GM19025 (cell line): ENCODE measurements at regions not wholly inside any gene's neighbourhood (a gene's known extent, or its start where the extent isn't known, plus 50 kb on each side); places are given as distances from the start of the nearest gene placed in this dataset.
"Not testable (repeated sequence)": the region's sequence is repeated elsewhere in the genome, so short reads cannot be mapped to it uniquely, and the experiment has no call there.

Experiments used
- ATAC-seq: cut with Tn5 transposase; IDR thresholded peaks from one replicate; pipeline ENCODE4 v1.9.1; 2021; ENCODE audit warnings: mild to moderate bottlenecking, low read depth, moderate library complexity; ENCODE audit not compliant: unreplicated experiment

GRCh38 chr12:84089356-84089755, 823.2 kb downstream of the SLC6A15 start:
- no peak for ATAC-seq

DNA sequence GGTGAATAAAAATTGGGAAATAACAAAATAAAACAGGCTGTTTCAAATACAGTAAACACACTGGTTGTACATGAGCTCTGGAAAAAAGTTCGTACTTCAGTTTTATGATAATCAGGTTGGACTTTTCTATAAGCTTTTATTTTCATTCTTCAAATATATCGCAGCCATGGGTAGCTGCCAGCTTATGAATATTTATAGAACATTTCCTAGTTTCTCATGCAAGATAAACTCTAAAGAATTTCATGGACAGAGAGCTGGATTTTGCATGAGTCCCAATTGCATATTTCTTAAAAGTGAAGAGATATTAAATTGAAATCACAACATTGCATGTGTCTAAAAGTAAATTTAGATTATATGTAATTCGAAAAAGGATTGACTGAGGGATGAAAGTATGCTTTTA, 827.6 kb downstream of the SLC6A15 start:
- ATAC-seq = no peak

GRCh38 chr12:84079626-84080025, 833.0 kb downstream of the SLC6A15 start:
- no peak for ATAC-seq

GRCh38 chr12:84077679-84078078, 834.9 kb downstream of the SLC6A15 start:
- no peak for ATAC-seq

- no peak for ATAC-seq
These were observed 836.6 kb downstream of the SLC6A15 start for GRCh38 chr12:84075991-84076390.

DNA sequence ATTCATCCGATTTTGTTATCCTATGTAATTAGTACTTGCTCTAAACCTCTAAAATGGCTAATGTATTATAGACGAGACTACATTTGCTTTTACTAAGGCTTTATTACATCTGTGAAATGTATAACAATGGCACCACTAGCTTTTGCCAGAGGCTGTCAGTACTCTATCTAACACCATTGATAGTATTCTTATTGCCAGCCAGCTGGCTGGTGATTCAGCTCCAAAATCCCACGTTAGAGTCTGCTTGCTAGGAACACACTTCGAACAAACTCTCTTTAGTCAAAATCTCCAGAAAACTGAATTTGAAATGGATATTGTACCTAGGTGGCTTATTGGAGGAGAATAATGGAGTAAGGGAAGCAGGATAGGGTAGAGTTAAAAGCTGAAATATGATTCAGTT, 839.2 kb downstream of the SLC6A15 start:
- no peak for ATAC-seq

- no peak for ATAC-seq
These were observed 839.6 kb downstream of the SLC6A15 start for GRCh38 chr12:84072961-84073360.

- ATAC-seq = no peak
These were observed 842.3 kb downstream of the SLC6A15 start for GRCh38 chr12:84070292-84070691.

DNA sequence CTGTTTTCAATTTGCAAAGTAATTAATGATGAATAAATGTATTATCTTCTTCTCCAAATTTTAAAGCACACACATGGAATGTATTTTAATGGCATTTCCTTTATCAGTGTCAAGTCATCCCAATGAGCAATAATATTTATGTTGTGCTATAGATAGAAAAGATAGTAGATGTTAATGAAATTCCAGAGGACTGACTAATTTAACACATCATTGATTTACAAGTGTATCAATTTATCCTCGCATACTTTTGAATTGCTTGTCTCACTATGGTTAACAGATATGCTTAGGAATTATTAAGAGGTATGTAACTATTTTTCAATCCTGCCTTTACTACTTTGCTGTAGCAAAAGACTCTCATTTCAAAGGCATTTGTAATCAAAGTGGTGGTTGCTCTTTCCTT, 842.9 kb downstream of the SLC6A15 start:
- ATAC-seq = no peak

DNA sequence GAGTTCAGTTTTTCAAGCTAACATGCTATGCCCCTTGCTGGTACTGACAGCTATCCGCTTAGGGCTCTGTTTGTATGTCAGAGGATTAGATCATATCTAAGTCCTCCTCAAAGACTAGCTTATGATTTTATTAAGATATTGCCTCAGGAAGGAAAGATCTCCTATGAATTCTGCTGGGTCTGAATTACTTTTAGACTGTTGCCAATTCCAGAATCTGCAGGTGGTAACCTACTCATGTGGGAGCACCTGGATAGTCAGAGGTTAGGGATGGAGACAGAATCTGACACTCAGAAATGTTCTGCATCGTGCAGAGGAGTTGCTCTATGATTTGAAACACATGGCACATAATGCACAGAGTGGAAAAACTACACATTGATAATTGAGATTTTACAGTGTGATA, 843.4 kb downstream of the SLC6A15 start:
- ATAC-seq = no peak

DNA sequence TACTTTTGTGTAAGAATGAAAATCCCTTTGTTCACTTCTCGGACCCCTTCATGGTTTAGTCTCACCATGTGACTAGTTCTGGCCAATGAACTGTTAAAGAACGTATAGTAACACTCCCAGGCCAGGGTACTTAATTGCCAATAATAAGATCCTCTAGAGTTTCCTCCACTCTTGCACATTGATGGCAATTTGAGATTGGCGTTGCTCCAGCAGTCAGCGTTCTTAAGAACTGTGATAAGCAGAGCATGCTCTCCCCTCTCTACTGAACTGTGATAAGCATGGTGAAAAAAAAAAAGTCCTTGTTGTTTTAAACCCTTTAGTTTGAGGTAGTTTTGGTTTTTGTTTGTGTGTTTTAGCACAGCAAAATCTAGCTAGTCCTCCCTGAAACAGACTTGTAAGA, 854.5 kb downstream of the SLC6A15 start:
- no peak for ATAC-seq

DNA sequence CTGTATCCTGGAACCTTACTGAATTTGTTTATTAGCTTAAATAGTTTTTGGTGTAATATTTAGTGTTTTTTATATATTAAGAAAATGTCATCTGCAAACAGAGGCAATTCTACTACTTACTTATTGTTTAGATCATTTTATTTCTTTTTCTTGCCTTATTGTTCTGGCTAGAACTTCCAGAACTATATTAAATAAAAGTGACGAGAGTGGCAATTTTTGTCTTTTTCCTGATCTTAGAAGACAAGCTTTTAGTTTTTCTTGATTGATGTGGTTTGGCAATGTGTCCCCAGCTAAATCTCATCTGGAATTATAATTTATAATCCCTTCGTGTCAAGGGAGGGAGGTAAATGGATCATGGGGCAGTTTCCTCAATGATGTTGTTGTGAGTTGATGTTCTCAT, 857.8 kb downstream of the SLC6A15 start:
- ATAC-seq = no peak

DNA sequence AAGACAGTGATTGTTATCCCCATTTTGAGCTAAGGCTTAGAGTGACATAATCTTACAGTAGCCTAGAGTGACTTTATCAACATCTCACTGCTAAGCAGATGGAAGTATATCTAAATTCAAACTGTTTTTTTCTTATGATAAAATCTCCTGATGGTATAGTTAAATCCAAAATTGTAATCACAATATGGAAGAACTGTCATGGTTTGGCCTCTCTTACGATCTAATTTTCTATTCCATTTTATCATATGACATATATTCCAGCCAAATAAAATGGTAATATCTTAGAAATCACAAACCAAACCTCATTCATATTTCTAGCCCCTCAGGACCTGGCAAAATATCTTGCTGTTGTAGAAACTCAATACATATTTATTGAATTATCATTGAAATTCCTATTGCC, 864.7 kb downstream of the SLC6A15 start:
- no peak for ATAC-seq

DNA sequence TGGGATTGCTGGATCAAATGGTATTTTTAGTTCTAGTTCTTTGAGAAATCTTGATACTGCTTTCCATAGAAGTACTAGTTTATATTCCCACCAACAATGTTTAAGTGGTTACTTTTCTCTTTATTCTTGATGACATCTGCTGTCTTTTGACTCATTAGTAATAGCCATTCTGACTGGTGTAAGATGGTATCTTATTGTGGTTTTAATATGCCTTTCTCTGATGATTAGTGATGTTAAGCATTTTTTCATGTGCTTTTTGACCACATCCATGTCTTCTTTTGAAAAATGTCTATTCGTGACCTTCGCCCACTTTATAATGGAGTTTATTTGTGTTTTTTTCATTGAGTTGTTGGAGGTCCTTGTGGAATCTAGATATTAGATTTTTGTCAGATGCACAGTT, 865.7 kb downstream of the SLC6A15 start:
- ATAC-seq = no peak

DNA sequence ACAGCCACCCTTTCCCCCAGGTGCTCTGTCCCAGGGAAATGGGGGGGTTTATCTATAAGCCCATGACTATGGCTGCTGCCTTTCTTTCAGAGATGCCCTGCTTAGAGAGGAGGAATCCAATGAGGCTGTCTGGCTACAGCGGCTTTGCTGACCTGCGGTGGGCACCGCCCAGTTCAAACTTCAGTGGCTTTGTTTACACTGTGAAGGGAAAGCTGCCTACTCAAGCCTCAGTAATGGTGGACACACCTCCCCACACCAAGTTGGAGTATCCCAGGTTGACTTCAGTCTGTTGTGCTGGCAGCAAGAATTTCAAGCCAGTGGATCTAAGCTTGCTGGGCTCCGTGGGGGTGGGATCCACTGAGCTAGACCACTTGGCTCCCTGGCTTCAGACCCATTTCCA, 869.2 kb downstream of the SLC6A15 start:
- ATAC-seq = no peak

DNA sequence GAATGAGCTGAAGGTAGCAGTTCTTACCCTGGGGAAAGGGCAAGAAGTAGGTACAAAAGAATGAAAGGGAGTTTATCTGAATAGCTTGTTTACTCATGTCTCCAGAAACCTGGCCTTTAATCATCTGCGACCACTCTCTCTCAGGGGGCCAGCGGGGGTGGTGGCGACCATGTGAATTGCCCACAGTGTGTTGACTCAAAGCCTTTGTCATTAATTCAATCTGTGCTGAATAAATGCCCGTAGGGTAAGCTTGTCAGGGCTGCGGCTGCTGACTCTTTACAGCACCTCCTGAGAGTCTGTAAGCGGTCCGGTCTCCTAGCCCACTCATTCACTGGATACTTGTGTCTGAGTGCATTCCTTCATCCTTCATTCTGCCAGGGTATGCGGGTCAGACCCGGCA, 874.4 kb downstream of the SLC6A15 start:
- ATAC-seq = no peak

DNA sequence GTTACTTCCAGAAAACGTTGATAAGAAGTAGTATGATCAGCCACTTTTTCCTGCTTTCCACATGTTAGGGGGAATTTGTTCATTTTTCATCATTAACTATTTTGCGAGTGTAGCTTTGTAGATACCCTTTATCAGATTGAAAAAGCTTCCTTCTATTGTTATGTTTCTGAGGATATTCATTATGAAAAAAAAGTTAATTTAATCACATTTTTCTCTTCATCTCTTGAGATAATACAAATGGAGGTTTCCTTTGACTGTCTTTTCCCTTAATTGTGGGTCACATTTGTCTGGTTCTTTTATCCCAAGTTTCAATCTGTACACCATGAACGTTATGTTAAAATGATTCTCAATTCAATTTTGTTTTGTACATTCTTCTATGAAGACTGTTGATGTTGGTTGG, 875.7 kb downstream of the SLC6A15 start:
- no peak for ATAC-seq

DNA sequence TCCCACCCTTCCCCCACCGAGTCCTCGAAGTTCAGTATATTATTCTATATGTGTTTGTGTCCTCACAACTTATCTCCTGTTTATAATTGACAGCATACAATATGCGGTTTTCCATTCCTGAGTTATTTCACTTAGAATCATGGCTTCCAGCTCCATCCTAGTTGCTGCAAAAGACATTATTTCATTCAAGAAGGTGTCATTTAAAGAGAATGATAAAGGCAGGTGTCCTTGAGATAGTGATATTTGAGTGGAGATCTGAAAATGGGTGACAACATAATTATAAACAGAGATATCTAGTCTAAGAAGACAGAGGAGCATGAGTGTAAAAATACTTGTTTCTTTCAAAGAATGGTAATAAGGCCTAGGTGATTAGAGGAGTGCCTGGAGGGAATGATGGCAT, 876.8 kb downstream of the SLC6A15 start:
- ATAC-seq = no peak

DNA sequence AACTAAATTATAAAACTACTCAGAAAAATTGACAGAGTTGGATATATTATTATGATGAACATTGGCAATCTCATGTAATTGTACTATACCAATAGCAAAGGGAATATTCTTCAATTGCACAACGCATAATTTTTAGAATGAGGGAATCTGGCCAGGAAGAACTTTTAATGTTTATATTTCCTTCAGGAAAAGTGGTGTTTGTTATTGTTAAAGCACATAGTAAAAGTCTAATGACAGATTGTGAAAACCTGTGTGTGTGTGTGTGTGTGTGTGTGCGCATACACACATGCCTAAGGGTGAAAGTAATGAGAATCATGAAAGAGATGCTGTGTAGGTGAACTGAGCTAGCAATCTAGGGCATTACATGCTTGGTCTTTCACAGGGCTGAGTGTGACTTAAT, 877.7 kb downstream of the SLC6A15 start:
- no peak for ATAC-seq

GRCh38 chr12:84033162-84033561, 879.4 kb downstream of the SLC6A15 start:
- no peak for ATAC-seq

- not testable (repeated sequence) for ATAC-seq
These were observed 893.9 kb downstream of the SLC6A15 start for GRCh38 chr12:84018556-84019179.

DNA sequence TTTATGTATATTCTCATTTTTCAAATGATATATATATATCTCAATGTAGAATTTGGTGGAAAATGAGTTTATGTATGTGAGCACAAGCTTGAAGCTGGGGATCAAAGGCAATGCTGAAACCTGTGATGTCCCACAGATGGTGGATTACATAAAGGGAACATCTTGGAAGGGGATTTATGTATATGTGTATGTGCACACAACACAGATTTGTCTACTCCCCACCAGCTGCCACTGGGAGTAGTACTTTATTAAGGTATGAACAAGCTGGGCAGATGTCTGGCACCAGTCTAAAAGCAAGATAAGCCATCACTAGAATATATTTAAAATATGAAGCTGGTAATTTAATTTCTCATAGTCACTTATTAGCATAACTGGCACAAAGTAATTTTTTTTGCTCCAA, 895.6 kb downstream of the SLC6A15 start:
- no peak for ATAC-seq

GRCh38 chr12:83997423-83997822, 915.2 kb downstream of the SLC6A15 start:
- ATAC-seq = no peak
